ENCODE measurements at regions not wholly inside any gene's neighbourhood (a gene's known extent, or its start where the extent isn't known, plus 50 kb on each side); places are given as distances from the start of the nearest gene placed in this dataset.

DNA sequence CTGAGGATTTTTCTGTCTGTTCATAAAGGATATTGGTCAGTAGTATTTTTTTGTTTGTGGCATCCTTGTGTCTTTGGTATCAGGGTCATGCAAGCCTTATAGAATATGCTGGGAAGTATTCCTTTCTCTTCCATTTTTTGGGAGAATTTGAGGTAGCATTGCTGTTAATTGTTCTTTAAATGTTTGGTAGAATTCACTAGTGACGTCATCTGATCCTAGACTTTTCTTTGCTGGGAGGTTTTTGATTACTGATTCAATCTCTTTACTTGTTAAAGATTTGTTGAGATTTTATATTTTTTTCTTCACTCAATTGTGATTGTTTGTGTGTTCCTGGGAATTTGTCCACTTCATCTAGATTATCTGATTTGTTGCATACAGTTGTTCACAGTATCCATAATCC lies 234.4 kb upstream of the ATP6AP2 start:
- TF ChIP-seq, protein P1, sequence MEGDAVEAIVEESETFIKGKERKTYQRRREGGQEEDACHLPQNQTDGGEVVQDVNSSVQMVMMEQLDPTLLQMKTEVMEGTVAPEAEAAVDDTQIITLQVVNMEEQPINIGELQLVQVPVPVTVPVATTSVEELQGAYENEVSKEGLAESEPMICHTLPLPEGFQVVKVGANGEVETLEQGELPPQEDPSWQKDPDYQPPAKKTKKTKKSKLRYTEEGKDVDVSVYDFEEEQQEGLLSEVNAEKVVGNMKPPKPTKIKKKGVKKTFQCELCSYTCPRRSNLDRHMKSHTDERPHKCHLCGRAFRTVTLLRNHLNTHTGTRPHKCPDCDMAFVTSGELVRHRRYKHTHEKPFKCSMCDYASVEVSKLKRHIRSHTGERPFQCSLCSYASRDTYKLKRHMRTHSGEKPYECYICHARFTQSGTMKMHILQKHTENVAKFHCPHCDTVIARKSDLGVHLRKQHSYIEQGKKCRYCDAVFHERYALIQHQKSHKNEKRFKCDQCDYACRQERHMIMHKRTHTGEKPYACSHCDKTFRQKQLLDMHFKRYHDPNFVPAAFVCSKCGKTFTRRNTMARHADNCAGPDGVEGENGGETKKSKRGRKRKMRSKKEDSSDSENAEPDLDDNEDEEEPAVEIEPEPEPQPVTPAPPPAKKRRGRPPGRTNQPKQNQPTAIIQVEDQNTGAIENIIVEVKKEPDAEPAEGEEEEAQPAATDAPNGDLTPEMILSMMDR (IDR thresholded peaks at IDR 0.05): no peak
- TF ChIP-seq GATA2 (CRISPR knock-in tag; IDR thresholded peaks at IDR 0.05) (no peak), TEAD4 (IDR thresholded peaks at IDR 0.05; ENCODE audit: borderline replicate concordance, insufficient read depth) (no peak), TAF1 (IDR thresholded peaks at IDR 0.05; ENCODE audit: borderline replicate concordance, low read depth, low read length) (no peak)
- TF ChIP-seq, protein P2, sequence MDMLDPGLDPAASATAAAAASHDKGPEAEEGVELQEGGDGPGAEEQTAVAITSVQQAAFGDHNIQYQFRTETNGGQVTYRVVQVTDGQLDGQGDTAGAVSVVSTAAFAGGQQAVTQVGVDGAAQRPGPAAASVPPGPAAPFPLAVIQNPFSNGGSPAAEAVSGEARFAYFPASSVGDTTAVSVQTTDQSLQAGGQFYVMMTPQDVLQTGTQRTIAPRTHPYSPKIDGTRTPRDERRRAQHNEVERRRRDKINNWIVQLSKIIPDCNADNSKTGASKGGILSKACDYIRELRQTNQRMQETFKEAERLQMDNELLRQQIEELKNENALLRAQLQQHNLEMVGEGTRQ (IDR thresholded peaks at IDR 0.05; ENCODE audit: borderline replicate concordance, low read depth, low read length): no peak

Measured in SK-N-SH (cell line).